DOHH2 (cell line): ENCODE measurements at regions not wholly inside any gene's neighbourhood (a gene's known extent, or its start where the extent isn't known, plus 50 kb on each side); places are given as distances from the start of the nearest gene placed in this dataset.

Experiments
- CTCF ChIP-seq: fragments of 200-600 bp; sonication (generic); IDR thresholded peaks from one replicate; pipeline ENCODE4 v1.5.1; 2014; ENCODE audit warnings: antibody characterized with exemption, mild to moderate bottlenecking, low read depth, low read length; ENCODE audit not compliant: poor library complexity, severe bottlenecking
- EZH2phosphoT487 ChIP-seq: fragments of 200-600 bp; sonication (generic); IDR thresholded peaks from 2 replicates; pipeline ENCODE4 v1.6.1; 2017; ENCODE audit warnings: borderline replicate concordance, mild to moderate bottlenecking, antibody characterized with exemption, low read length, moderate library complexity, mixed read lengths

- TF ChIP-seq CTCF (no peak), EZH2phosphoT487 (no peak)
These were observed 175.8 kb downstream of the TYW3 start for GRCh38 chr1:74908797-74909196.
